ENCODE measurements at regions not wholly inside any gene's neighbourhood (a gene's known extent, or its start where the extent isn't known, plus 50 kb on each side); places are given as distances from the start of the nearest gene placed in this dataset.

- DNase-seq (no peak), ATAC-seq (no peak)
- Histone ChIP-seq H3K4me3 (ENCODE audit: low read length) (no peak overlapping the region), H3K27ac (ENCODE audit: low read length) (no peak overlapping the region), H3K4me1 (ENCODE audit: control insufficient read depth, insufficient read depth, low read length) (no peaks in the 10 kb centered on the region), H3K9me3 (ENCODE audit: control insufficient read depth, low read length) (no peaks in the 10 kb centered on the region), H3K27me3 (ENCODE audit: control insufficient read depth, insufficient read depth) (no peaks in the 10 kb centered on the region)
- 70% methylated on average over 2 of the region's 2 CpGs for WGBS
- intact Hi-C loops (cut with DNase I) = no loop called here
Observed at GRCh38 chr11:22467248-22467647, 129.1 kb downstream of the SLC17A6 start.

DNA sequence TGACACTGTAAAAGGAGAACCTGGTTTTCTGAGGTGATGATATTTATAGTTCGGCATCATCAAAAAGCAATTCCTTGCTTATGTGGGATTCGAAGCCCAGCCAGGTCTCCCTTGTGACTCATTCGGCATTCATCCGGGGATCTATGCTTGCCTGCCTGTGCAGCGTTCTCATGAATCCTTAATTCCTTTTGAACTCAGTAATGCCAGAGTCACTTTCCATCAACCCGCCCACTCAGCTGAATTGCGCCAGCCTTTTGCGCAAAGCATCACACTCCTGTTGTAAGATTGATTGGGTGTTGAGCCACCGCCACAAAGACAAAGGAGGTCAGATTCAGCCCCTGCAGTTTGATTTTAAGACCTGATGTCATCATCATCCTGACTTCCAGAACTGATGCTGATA, 128.6 kb downstream of the SLC17A6 start:
- ATAC-seq (no peak), DNase-seq (peak in 1 of 3 donors; percentile 7)
- 85% methylated on average over 9 of the region's 9 CpGs for WGBS
- Histone ChIP-seq H3K9me3 (ENCODE audit: control insufficient read depth, low read length) (no peaks in the 10 kb centered on the region), H3K27me3 (ENCODE audit: control insufficient read depth, insufficient read depth) (no peaks in the 10 kb centered on the region), H3K4me1 (ENCODE audit: control insufficient read depth, insufficient read depth, low read length) (no peaks in the 10 kb centered on the region), H3K4me3 (ENCODE audit: low read length) (no peak overlapping the region), H3K27ac (ENCODE audit: low read length) (no peak overlapping the region)
- intact Hi-C loops (cut with DNase I) = no loop called here

DNA sequence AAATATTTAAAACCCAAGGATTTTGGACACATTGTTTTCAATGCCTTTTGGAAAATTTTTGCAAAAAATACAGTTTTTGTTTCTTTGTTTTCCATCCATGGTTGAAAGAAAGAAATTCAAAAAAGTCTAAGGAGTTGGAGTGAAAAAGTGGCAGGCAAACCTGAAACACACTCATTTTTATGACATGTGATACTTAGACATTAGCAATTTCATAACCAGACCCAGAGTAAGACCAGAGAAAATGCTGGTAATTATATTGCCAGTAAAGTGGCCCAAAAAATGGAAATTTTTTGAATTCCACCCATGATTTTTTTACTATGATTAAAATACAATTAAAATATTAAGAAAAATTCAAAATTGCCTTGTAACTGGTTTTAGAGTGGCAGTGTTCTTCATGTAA, 128.2 kb downstream of the SLC17A6 start:
- Histone ChIP-seq H3K4me1 (ENCODE audit: control insufficient read depth, insufficient read depth, low read length) (no peaks in the 10 kb centered on the region), H3K9me3 (ENCODE audit: control insufficient read depth, low read length) (no peaks in the 10 kb centered on the region), H3K27ac (ENCODE audit: low read length) (no peak overlapping the region), H3K27me3 (ENCODE audit: control insufficient read depth, insufficient read depth) (no peaks in the 10 kb centered on the region), H3K4me3 (ENCODE audit: low read length) (no peak overlapping the region)
- no peak for ATAC-seq
- intact Hi-C loops (cut with DNase I) = no loop called here
- no peak for DNase-seq

- Histone ChIP-seq H3K27ac (ENCODE audit: low read length) (no peak overlapping the region), H3K4me3 (ENCODE audit: low read length) (no peak overlapping the region), H3K9me3 (ENCODE audit: control insufficient read depth, low read length) (no peaks in the 10 kb centered on the region), H3K4me1 (ENCODE audit: control insufficient read depth, insufficient read depth, low read length) (no peaks in the 10 kb centered on the region), H3K27me3 (ENCODE audit: control insufficient read depth, insufficient read depth) (no peaks in the 10 kb centered on the region)
- intact Hi-C loops (cut with DNase I) = no loop called here
- ATAC-seq (no peak), DNase-seq (no peak)
- 60% methylated on average over 1 of the region's 1 CpG for WGBS
Observed at GRCh38 chr11:22465620-22466019, 127.4 kb downstream of the SLC17A6 start.

DNA sequence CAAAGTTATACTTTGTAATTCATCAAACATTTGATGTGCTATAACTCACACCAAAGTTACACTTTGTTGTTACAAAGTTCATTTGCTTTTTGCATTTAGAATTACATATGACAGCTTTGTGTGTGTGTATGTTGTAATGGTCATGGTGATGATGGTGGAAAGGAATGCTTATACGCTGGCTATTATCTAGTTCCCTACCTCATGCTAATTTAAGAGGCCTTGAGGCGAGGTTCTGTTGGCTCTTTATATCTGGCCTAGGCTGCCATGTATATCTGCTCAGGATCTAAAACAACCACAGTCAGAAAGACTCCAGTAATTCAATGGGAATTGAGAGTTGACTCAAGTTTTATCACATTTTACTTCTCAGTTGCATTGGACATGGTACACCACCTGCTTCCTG, 123.4 kb downstream of the SLC17A6 start:
- intact Hi-C loops (cut with DNase I) = no loop called here
- DNase-seq = no peak
- no peak for ATAC-seq
- Histone ChIP-seq H3K27ac (ENCODE audit: low read length) (no peak overlapping the region), H3K4me3 (ENCODE audit: low read length) (no peak overlapping the region), H3K4me1 (ENCODE audit: control insufficient read depth, insufficient read depth, low read length) (no peaks in the 10 kb centered on the region), H3K27me3 (ENCODE audit: control insufficient read depth, insufficient read depth) (no peaks in the 10 kb centered on the region), H3K9me3 (ENCODE audit: control insufficient read depth, low read length) (no peaks in the 10 kb centered on the region)
- 95% methylated on average over 2 of the region's 2 CpGs for WGBS

- no peak for DNase-seq
- intact Hi-C loops (cut with DNase I) = no loop called here
- H3K27me3 ChIP-seq (ENCODE audit: control insufficient read depth, insufficient read depth) = no peaks in the 10 kb centered on the region
- H3K27ac ChIP-seq (ENCODE audit: low read length) = no peak overlapping the region
- whole genome bisulfite sequencing = 85% methylated on average over 3 of the region's 3 CpGs
- no peaks in the 10 kb centered on the region for H3K9me3 ChIP-seq (ENCODE audit: control insufficient read depth, low read length)
- no peak for ATAC-seq
- no peaks in the 10 kb centered on the region for H3K4me1 ChIP-seq (ENCODE audit: control insufficient read depth, insufficient read depth, low read length)
- no peak overlapping the region for H3K4me3 ChIP-seq (ENCODE audit: low read length)
Observed at GRCh38 chr11:22460181-22460580, 122.0 kb downstream of the SLC17A6 start.

DNA sequence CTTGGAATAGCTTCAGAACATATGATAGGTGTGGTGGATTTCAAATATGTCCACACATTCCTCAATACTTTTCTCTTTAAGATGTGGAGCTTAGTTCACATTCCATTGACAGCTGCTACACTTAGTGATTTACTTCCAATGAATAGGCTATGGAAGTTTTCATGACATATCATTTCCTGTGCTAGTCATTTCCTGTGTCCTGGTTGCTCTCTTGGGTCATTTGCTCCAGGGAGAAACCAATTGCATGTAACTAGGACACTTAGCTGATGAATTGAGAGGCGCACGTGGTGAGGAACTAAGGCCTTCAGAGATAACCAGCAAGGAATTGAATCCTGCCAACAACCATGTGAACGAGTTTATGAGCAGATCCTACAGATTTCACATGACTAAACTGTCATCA, 120.9 kb downstream of the SLC17A6 start:
- no peak for DNase-seq
- no peaks in the 10 kb centered on the region for H3K27me3 ChIP-seq (ENCODE audit: control insufficient read depth, insufficient read depth)
- intact Hi-C loops (cut with DNase I) = no loop called here
- H3K4me1 ChIP-seq (ENCODE audit: control insufficient read depth, insufficient read depth, low read length) = no peaks in the 10 kb centered on the region
- no peaks in the 10 kb centered on the region for H3K9me3 ChIP-seq (ENCODE audit: control insufficient read depth, low read length)
- ATAC-seq = no peak
- no peak overlapping the region for H3K27ac ChIP-seq (ENCODE audit: low read length)
- no peak overlapping the region for H3K4me3 ChIP-seq (ENCODE audit: low read length)
- 55% methylated on average over 3 of the region's 3 CpGs for WGBS

- no peak for ATAC-seq
- Histone ChIP-seq H3K4me3 (ENCODE audit: low read length) (no peak overlapping the region), H3K9me3 (ENCODE audit: control insufficient read depth, low read length) (no peaks in the 10 kb centered on the region), H3K27me3 (ENCODE audit: control insufficient read depth, insufficient read depth) (no peaks in the 10 kb centered on the region), H3K4me1 (ENCODE audit: control insufficient read depth, insufficient read depth, low read length) (no peaks in the 10 kb centered on the region), H3K27ac (ENCODE audit: low read length) (no peak overlapping the region)
- DNase-seq = no peak
- intact Hi-C loops (cut with DNase I) = no loop called here
- WGBS = 54% methylated on average over 3 of the region's 3 CpGs
Observed at GRCh38 chr11:22458161-22458560, 120.0 kb downstream of the SLC17A6 start.

GRCh38 chr11:22456993-22457762, 119.0 kb downstream of the SLC17A6 start:
- intact Hi-C loops (cut with DNase I) = no loop called here
- DNase-seq = no peak
- Histone ChIP-seq H3K9me3 (ENCODE audit: control insufficient read depth, low read length) (no peaks in the 10 kb centered on the region), H3K4me1 (ENCODE audit: control insufficient read depth, insufficient read depth, low read length) (no peaks in the 10 kb centered on the region), H3K27me3 (ENCODE audit: control insufficient read depth, insufficient read depth) (no peaks in the 10 kb centered on the region), H3K27ac (ENCODE audit: low read length) (no peak overlapping the region), H3K4me3 (ENCODE audit: low read length) (no peak overlapping the region)
- 80% methylated on average over 1 of the region's 1 CpG for WGBS
- no peak for ATAC-seq

GRCh38 chr11:22454461-22455090, 116.4 kb downstream of the SLC17A6 start:
- DNase-seq (no peak), ATAC-seq (no peak)
- Histone ChIP-seq H3K9me3 (ENCODE audit: control insufficient read depth, low read length) (no peaks in the 10 kb centered on the region), H3K27ac (ENCODE audit: low read length) (no peak overlapping the region), H3K4me3 (ENCODE audit: low read length) (no peak overlapping the region), H3K27me3 (ENCODE audit: control insufficient read depth, insufficient read depth) (no peaks in the 10 kb centered on the region), H3K4me1 (ENCODE audit: control insufficient read depth, insufficient read depth, low read length) (no peaks in the 10 kb centered on the region)
- intact Hi-C loops (cut with DNase I) = no loop called here
- 63% methylated on average over 4 of the region's 4 CpGs for WGBS

- DNase-seq (no peak), ATAC-seq (no peak)
- Histone ChIP-seq H3K9me3 (ENCODE audit: control insufficient read depth, low read length) (no peaks in the 10 kb centered on the region), H3K4me1 (ENCODE audit: control insufficient read depth, insufficient read depth, low read length) (no peaks in the 10 kb centered on the region), H3K27me3 (ENCODE audit: control insufficient read depth, insufficient read depth) (no peaks in the 10 kb centered on the region), H3K27ac (ENCODE audit: low read length) (no peak overlapping the region), H3K4me3 (ENCODE audit: low read length) (no peak overlapping the region)
- intact Hi-C loops (cut with DNase I) = no loop called here
Observed at GRCh38 chr11:22449441-22449840, 111.3 kb downstream of the SLC17A6 start.

- intact Hi-C loops (cut with DNase I) = no loop called here
- 39% methylated on average over 2 of the region's 2 CpGs for WGBS
Observed at GRCh38 chr11:22444076-22444475, 105.9 kb downstream of the SLC17A6 start.

More at GRCh38 chr11:22444076-22444475, 105.9 kb downstream of the SLC17A6 start:
- H3K4me3 ChIP-seq (ENCODE audit: low read length) = no peak overlapping the region
- DNase-seq = no peak
- ATAC-seq = no peak
- H3K9me3 ChIP-seq (ENCODE audit: control insufficient read depth, low read length) = no peaks in the 10 kb centered on the region
- no peak overlapping the region for H3K27ac ChIP-seq (ENCODE audit: low read length)
- H3K4me1 ChIP-seq (ENCODE audit: control insufficient read depth, insufficient read depth, low read length) = no peaks in the 10 kb centered on the region
- H3K27me3 ChIP-seq (ENCODE audit: control insufficient read depth, insufficient read depth) = no peaks in the 10 kb centered on the region

Data from right cardiac atrium (tissue), 5 donors.